Testis (tissue), 2 donors: ENCODE measurements at regions not wholly inside any gene's neighbourhood (a gene's known extent, or its start where the extent isn't known, plus 50 kb on each side); places are given as distances from the start of the nearest gene placed in this dataset.
A peak's percentile ranks its signal among the peaks of the same experiment; 100 is the strongest.

ENCODE experiments used
- DNase-seq: peaks from one replicate; pipeline ENCODE4 v3.0.0-alpha.2; 2019
- H3K27ac ChIP-seq, 2 donors: fragments of 200-600 bp; sonication (generic); one replicate each; pipeline ENCODE4 v1.5.1; 2019
- H3K27me3 ChIP-seq: fragments of 200-600 bp; sonication (generic); one replicate; pipeline ENCODE4 v1.5.1; 2019
- H3K36me3 ChIP-seq: fragments of 200-600 bp; sonication (generic); one replicate; pipeline ENCODE4 v1.5.1; 2017; ENCODE audit warnings: low read depth; ENCODE audit errors: missing control alignments
- H3K4me1 ChIP-seq: fragments of 200-600 bp; sonication (generic); one replicate; pipeline ENCODE4 v1.5.1; 2019
- H3K4me3 ChIP-seq, 2 donors: fragments of 200-600 bp; sonication (generic); one replicate each; pipeline ENCODE4 v1.5.1; 2017 to 2019
- H3K9me3 ChIP-seq: fragments of 200-600 bp; sonication (generic); one replicate; pipeline ENCODE4 v1.5.1; 2017
- CTCF ChIP-seq, 3 experiments: fragments of 450-650 bp in 2 of 3; fragments of 200-600 bp in 1 of 3; sonication (generic) in 1 of 3; IDR thresholded peaks; one replicate each; pipeline ENCODE4 v1.5.1; 2016 to 2019; ENCODE audit warnings: antibody characterized with exemption in 3 of 3, mild to moderate bottlenecking in 2 of 3, moderate library complexity in 1 of 3
- POLR2A ChIP-seq: fragments of 450-650 bp; IDR thresholded peaks from one replicate; pipeline ENCODE4 v1.6.1; 2017; ENCODE audit warnings: antibody characterized with exemption, mild to moderate bottlenecking, moderate library complexity
- WGBS, 2 donors: methylation state at CpG; one replicate each; pipeline ENCODE4 v1.1.5; 2018; 5-methylcytosine and 5-hydroxymethylcytosine counted together
- intact Hi-C: fragments of 100-400 bp; cut with DNase I; formaldehyde crosslinking; loops from one replicate; pipeline ENCODE4 v1.15.1; 2023; ENCODE audit warnings: low total_unique reads

- no peak for DNase-seq
- 88 to 93% methylated on average over 1 of the region's 1 CpG for WGBS, 2 donors
- no peak overlapping the region for H3K4me3 ChIP-seq
- H3K27ac ChIP-seq = no peak overlapping the region
- H3K4me1 ChIP-seq = no peaks in the 10 kb centered on the region
- intact Hi-C loops = no loop called here
- H3K36me3 ChIP-seq = no peaks in the 10 kb centered on the region
- H3K27me3 ChIP-seq = no peaks in the 10 kb centered on the region
- TF ChIP-seq POLR2A = no peak
- TF ChIP-seq CTCF (IDR thresholded peaks at IDR 0.05) = no peak
- H3K9me3 ChIP-seq = no peaks in the 10 kb centered on the region
These were observed 98.4 kb downstream of the MID1IP1 start for GRCh38 chrX:38899650-38900049.

- intact Hi-C loops = no loop called here
- Histone ChIP-seq H3K9me3 (no peaks in the 10 kb centered on the region), H3K4me1 (no peaks in the 10 kb centered on the region), H3K27me3 (no peaks in the 10 kb centered on the region), H3K27ac (peak overlapping the region in 1 of 2 donors; percentile 50), H3K4me3 (no peak overlapping the region), H3K36me3 (no peaks in the 10 kb centered on the region)
- DNase-seq = peak; percentile 53
- 31 to 67% methylated on average over 1 to 6 of the region's 6 CpGs for WGBS, 2 donors
- TF ChIP-seq POLR2A = no peak
- TF ChIP-seq CTCF (IDR thresholded peaks at IDR 0.05) = no peak
These were observed 99.5 kb downstream of the MID1IP1 start for GRCh38 chrX:38900719-38901118.

- intact Hi-C loops = no loop called here
- Histone ChIP-seq H3K36me3 (no peaks in the 10 kb centered on the region), H3K4me3 (no peak overlapping the region), H3K4me1 (no peaks in the 10 kb centered on the region), H3K9me3 (no peaks in the 10 kb centered on the region), H3K27ac (no peak overlapping the region), H3K27me3 (no peaks in the 10 kb centered on the region)
- no peak for TF ChIP-seq CTCF (IDR thresholded peaks at IDR 0.05)
- no peak for DNase-seq
- WGBS, 2 donors = 82 to 89% methylated on average over 2 to 12 of the region's 13 CpGs
These were observed 101.8 kb downstream of the MID1IP1 start for GRCh38 chrX:38902972-38903492.

- Histone ChIP-seq H3K27me3 (no peaks in the 10 kb centered on the region), H3K9me3 (no peaks in the 10 kb centered on the region), H3K4me3 (no peak overlapping the region), H3K36me3 (no peaks in the 10 kb centered on the region), H3K4me1 (no peaks in the 10 kb centered on the region), H3K27ac (no peak overlapping the region)
- intact Hi-C loops = no loop called here
- TF ChIP-seq POLR2A (no peak), CTCF (IDR thresholded peaks at IDR 0.05) (no peak)
- WGBS, 2 donors = 59 to 79% methylated on average over 6 of the region's 6 CpGs
- no peak for DNase-seq
These were observed 115.5 kb downstream of the MID1IP1 start for GRCh38 chrX:38916801-38917200.

- Histone ChIP-seq H3K27me3 (no peaks in the 10 kb centered on the region), H3K27ac (no peak overlapping the region), H3K4me3 (no peak overlapping the region), H3K4me1 (no peaks in the 10 kb centered on the region), H3K9me3 (no peaks in the 10 kb centered on the region), H3K36me3 (no peaks in the 10 kb centered on the region)
- TF ChIP-seq CTCF (IDR thresholded peaks at IDR 0.05) (no peak), POLR2A (no peak)
- DNase-seq = no peak
- WGBS, 2 donors = 92 to 96% methylated on average over 2 to 4 of the region's 4 CpGs
- intact Hi-C loops = no loop called here
These were observed 116.7 kb downstream of the MID1IP1 start for GRCh38 chrX:38917954-38918353.
